HFFc6 (cell line): ENCODE measurements at regions not wholly inside any gene's neighbourhood (a gene's known extent, or its start where the extent isn't known, plus 50 kb on each side); places are given as distances from the start of the nearest gene placed in this dataset.

Experiments
- DNase-seq: peaks from one replicate; pipeline ENCODE4 v3.0.0-alpha.2; 2018
- H3K27ac Mint-ChIP-seq: 2 replicates; pipeline ENCODE4 v1.8.0; 2020; ENCODE audit warnings: mild to moderate bottlenecking, mixed read lengths
- H3K27me3 Mint-ChIP-seq: 2 replicates; pipeline ENCODE4 v1.8.0; 2021; ENCODE audit warnings: mild to moderate bottlenecking, moderate library complexity, mixed read lengths; ENCODE audit not compliant: insufficient read depth
- H3K36me3 Mint-ChIP-seq: 2 replicates; pipeline ENCODE4 v1.8.0; 2021; ENCODE audit warnings: low read depth, mixed read lengths
- H3K4me1 Mint-ChIP-seq: 2 replicates; pipeline ENCODE4 v1.8.0; 2020; ENCODE audit warnings: low read depth, mixed read lengths
- H3K4me3 Mint-ChIP-seq: 2 replicates; pipeline ENCODE4 v1.8.0; 2020; ENCODE audit warnings: mild to moderate bottlenecking, moderate library complexity, mixed read lengths
- H3K9me3 Mint-ChIP-seq: 2 replicates; pipeline ENCODE4 v1.8.0; 2020; ENCODE audit warnings: mild to moderate bottlenecking, mixed read lengths
- CTCF ChIP-seq: fragments of 200-600 bp; sonication (generic); IDR thresholded peaks from 2 replicates; pipeline ENCODE4 v1.5.0; 2021; ENCODE audit warnings: antibody characterized with exemption, mild to moderate bottlenecking

- no peak for DNase-seq
- TF ChIP-seq CTCF = no peak
- Mint-ChIP-seq H3K27me3 (no peaks in the 10 kb centered on the region; the same call in 1 of the 2 replicates), H3K4me1 (peaks cover 27% of the 10 kb centered on the region), H3K27ac (no peak overlapping the region), H3K36me3 (peaks cover 4% of the 10 kb centered on the region; the same call in 1 of the 2 replicates), H3K4me3 (no peak overlapping the region), H3K9me3 (peaks cover 5% of the 10 kb centered on the region; the same call in 1 of the 2 replicates)
Observed at GRCh38 chr4:28555866-28556265, 1695.2 kb downstream of the STIM2 start.

GRCh38 chr4:28557755-28558154, 1697.1 kb downstream of the STIM2 start:
- no peak for TF ChIP-seq CTCF
- Mint-ChIP-seq H3K27ac (peak overlapping the region; percentile 72), H3K27me3 (no peaks in the 10 kb centered on the region; the same call in 1 of the 2 replicates), H3K36me3 (peaks cover 4% of the 10 kb centered on the region; the same call in 1 of the 2 replicates), H3K4me3 (peak overlapping the region; percentile 41), H3K4me1 (peaks cover 27% of the 10 kb centered on the region), H3K9me3 (peaks cover 5% of the 10 kb centered on the region; the same call in 1 of the 2 replicates)
- peak; percentile 74 for DNase-seq

GRCh38 chr4:28558895-28559294, 1698.3 kb downstream of the STIM2 start:
- no peak for TF ChIP-seq CTCF
- Mint-ChIP-seq H3K4me3 (peak overlapping the region; percentile 29; the same call in 1 of the 2 replicates), H3K27ac (peak overlapping the region; percentile 57), H3K4me1 (peaks cover 32% of the 10 kb centered on the region), H3K36me3 (0 out of 2 replicates have a peak, but pooled peaks cover under 1% of the 10 kb centered on the region), H3K27me3 (no peaks in the 10 kb centered on the region; the same call in 1 of the 2 replicates), H3K9me3 (0 out of 2 replicates have a peak, but pooled peaks cover under 1% of the 10 kb centered on the region)
- DNase-seq = no peak

- no peaks in the 10 kb centered on the region; the same call in 1 of the 2 replicates for H3K27me3 Mint-ChIP-seq
- TF ChIP-seq CTCF = no peak
- H3K4me1 Mint-ChIP-seq = peaks cover 23% of the 10 kb centered on the region
- H3K27ac Mint-ChIP-seq = no peak overlapping the region
- peaks cover 4% of the 10 kb centered on the region; the same call in 1 of the 2 replicates for H3K9me3 Mint-ChIP-seq
- H3K36me3 Mint-ChIP-seq = peaks cover 7% of the 10 kb centered on the region
- no peak overlapping the region for H3K4me3 Mint-ChIP-seq
- no peak for DNase-seq
Observed at GRCh38 chr4:28562913-28563312, 1702.3 kb downstream of the STIM2 start.

- peaks cover 11% of the 10 kb centered on the region for H3K36me3 Mint-ChIP-seq
- DNase-seq = no peak
- no peak for TF ChIP-seq CTCF
- H3K27ac Mint-ChIP-seq = no peak overlapping the region
- H3K4me3 Mint-ChIP-seq = no peak overlapping the region
- H3K4me1 Mint-ChIP-seq = peaks cover 11% of the 10 kb centered on the region; the same call in 1 of the 2 replicates
- H3K9me3 Mint-ChIP-seq = peaks cover 9% of the 10 kb centered on the region
- H3K27me3 Mint-ChIP-seq = no peaks in the 10 kb centered on the region
Observed at GRCh38 chr4:28565396-28565795, 1704.8 kb downstream of the STIM2 start.
